ENCODE measurements at regions not wholly inside any gene's neighbourhood (a gene's known extent, or its start where the extent isn't known, plus 50 kb on each side); places are given as distances from the start of the nearest gene placed in this dataset.

GRCh38 chr3:5707794-5708193, 520.3 kb downstream of the EDEM1 start:
- FAIRE-seq (no peak), DNase-seq (ENCODE audit: low read depth in 1 of 2, low spot score in 1 of 2) (no peak), ATAC-seq (no peak)
- 0% methylated on average over 2 of the region's 2 CpGs for WGBS (ENCODE audit: missing lambda C conversion rate)
- Histone ChIP-seq H3K27ac (no peak overlapping the region), H3K4me3 (no peak overlapping the region), H3K9me3 (no peaks in the 10 kb centered on the region), H3K4me2 (no peak overlapping the region), H3K4me1 (no peaks in the 10 kb centered on the region)
- no peak for TF ChIP-seq RARB (CRISPR knock-in tag; IDR thresholded peaks at IDR 0.05)
- no peak for TF ChIP-seq TFCP2L1 (CRISPR knock-in tag; IDR thresholded peaks at IDR 0.05)
- TF ChIP-seq ELK1 (IDR thresholded peaks at IDR 0.05; ENCODE audit: low read depth, low read length) = no peak
- TF ChIP-seq MYC (IDR thresholded peaks at IDR 0.05; ENCODE audit: borderline replicate concordance, low read length) = no peak
- TF ChIP-seq NR3C1 (IDR thresholded peaks at IDR 0.05) = no peak
- no peak for TF ChIP-seq TP53 (CRISPR knock-in tag; IDR thresholded peaks at IDR 0.05)
- TF ChIP-seq POLR2A (IDR thresholded peaks at IDR 0.05; ENCODE audit: low read length) = no peak
- TF ChIP-seq, protein P1, sequence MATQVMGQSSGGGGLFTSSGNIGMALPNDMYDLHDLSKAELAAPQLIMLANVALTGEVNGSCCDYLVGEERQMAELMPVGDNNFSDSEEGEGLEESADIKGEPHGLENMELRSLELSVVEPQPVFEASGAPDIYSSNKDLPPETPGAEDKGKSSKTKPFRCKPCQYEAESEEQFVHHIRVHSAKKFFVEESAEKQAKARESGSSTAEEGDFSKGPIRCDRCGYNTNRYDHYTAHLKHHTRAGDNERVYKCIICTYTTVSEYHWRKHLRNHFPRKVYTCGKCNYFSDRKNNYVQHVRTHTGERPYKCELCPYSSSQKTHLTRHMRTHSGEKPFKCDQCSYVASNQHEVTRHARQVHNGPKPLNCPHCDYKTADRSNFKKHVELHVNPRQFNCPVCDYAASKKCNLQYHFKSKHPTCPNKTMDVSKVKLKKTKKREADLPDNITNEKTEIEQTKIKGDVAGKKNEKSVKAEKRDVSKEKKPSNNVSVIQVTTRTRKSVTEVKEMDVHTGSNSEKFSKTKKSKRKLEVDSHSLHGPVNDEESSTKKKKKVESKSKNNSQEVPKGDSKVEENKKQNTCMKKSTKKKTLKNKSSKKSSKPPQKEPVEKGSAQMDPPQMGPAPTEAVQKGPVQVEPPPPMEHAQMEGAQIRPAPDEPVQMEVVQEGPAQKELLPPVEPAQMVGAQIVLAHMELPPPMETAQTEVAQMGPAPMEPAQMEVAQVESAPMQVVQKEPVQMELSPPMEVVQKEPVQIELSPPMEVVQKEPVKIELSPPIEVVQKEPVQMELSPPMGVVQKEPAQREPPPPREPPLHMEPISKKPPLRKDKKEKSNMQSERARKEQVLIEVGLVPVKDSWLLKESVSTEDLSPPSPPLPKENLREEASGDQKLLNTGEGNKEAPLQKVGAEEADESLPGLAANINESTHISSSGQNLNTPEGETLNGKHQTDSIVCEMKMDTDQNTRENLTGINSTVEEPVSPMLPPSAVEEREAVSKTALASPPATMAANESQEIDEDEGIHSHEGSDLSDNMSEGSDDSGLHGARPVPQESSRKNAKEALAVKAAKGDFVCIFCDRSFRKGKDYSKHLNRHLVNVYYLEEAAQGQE (IDR thresholded peaks at IDR 0.05) = no peak
- TF ChIP-seq MAFK (IDR thresholded peaks at IDR 0.05; ENCODE audit: partially characterized antibody) = no peak
- no peak for TF ChIP-seq GATA3 (IDR thresholded peaks at IDR 0.05; ENCODE audit: borderline replicate concordance)
- TF ChIP-seq MAZ (IDR thresholded peaks at IDR 0.05; ENCODE audit: borderline replicate concordance, low read depth, low read length) = no peak
- TF ChIP-seq POLR2AphosphoS2 (conservative IDR thresholded peaks at IDR 0.05; ENCODE audit: low read length) = no peak
- TF ChIP-seq ZSCAN20 (CRISPR knock-in tag; IDR thresholded peaks at IDR 0.05) = no peak
- CTCF ChIA-PET = no interaction called here
- POLR2A ChIA-PET = no interaction called here

GRCh38 chr3:5709714-5710113, 522.2 kb downstream of the EDEM1 start:
- no peak for DNase-seq (ENCODE audit: low read depth in 1 of 2, low spot score in 1 of 2)
- no peak for FAIRE-seq
- no peak overlapping the region for H3K4me2 ChIP-seq
- ChIA-PET CTCF (no interaction called here), POLR2A (no interaction called here)
- H3K4me1 ChIP-seq = no peaks in the 10 kb centered on the region
- WGBS (ENCODE audit: missing lambda C conversion rate) = 44% methylated on average over 2 of the region's 2 CpGs
- ATAC-seq = no peak
- no peaks in the 10 kb centered on the region for H3K9me3 ChIP-seq
- H3K4me3 ChIP-seq = no peak overlapping the region
- no peak overlapping the region for H3K27ac ChIP-seq
- TF ChIP-seq GATA3 (IDR thresholded peaks at IDR 0.05; ENCODE audit: borderline replicate concordance) (no peak), NR3C1 (IDR thresholded peaks at IDR 0.05) (no peak), MAX (IDR thresholded peaks at IDR 0.05) (no peak), POLR2A (IDR thresholded peaks at IDR 0.05; ENCODE audit: low read length) (no peak), CBX2 (IDR thresholded peaks at IDR 0.05; ENCODE audit: borderline replicate concordance, low read depth) (no peak), ELK1 (IDR thresholded peaks at IDR 0.05; ENCODE audit: low read depth, low read length) (no peak)

DNA sequence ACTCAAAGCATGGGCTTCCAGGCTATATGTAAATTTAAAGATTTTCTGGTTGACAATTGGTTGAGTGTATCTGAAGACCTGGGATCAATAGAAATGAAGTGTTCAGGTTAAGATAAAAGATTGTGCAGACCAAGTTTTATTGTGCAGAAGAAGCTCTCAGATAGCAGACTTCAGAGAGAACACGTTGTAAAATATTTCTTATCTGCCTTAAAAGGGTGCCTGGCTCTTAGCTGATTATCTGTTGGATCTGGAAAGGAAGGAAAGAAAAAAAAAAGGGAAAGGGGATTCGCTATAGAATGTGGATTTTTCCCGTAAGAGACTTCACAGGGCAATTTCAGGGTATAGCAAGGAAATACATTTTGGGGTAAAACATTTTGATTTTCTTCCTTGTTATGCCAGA, 523.2 kb downstream of the EDEM1 start:
- Histone ChIP-seq H3K9me3 (no peaks in the 10 kb centered on the region), H3K4me2 (no peak overlapping the region), H3K4me3 (no peak overlapping the region), H3K27ac (no peak overlapping the region), H3K4me1 (no peaks in the 10 kb centered on the region)
- CTCF ChIA-PET = no interaction called here
- DNase-seq (ENCODE audit: low read depth in 1 of 2, low spot score in 1 of 2) = no peak
- POLR2A ChIA-PET = no interaction called here
- ATAC-seq = no peak
- no peak for TF ChIP-seq JUN (IDR thresholded peaks at IDR 0.05)
- no peak for TF ChIP-seq CHD2 (IDR thresholded peaks at IDR 0.05; ENCODE audit: low read length, partially characterized antibody)
- TF ChIP-seq ZC3H11A (IDR thresholded peaks at IDR 0.05) = no peak
- no peak for TF ChIP-seq FOSB (CRISPR knock-in tag; IDR thresholded peaks at IDR 0.05)
- no peak for TF ChIP-seq RARB (CRISPR knock-in tag; IDR thresholded peaks at IDR 0.05)
- TF ChIP-seq CBX8 (IDR thresholded peaks at IDR 0.05) = no peak
- no peak for TF ChIP-seq HOXA7 (CRISPR knock-in tag; IDR thresholded peaks at IDR 0.05)
- TF ChIP-seq EHMT2 (IDR thresholded peaks at IDR 0.05; ENCODE audit: low read depth) = no peak
- no peak for TF ChIP-seq ZFP36 (IDR thresholded peaks at IDR 0.05; ENCODE audit: borderline replicate concordance, partially characterized antibody)
- no peak for TF ChIP-seq PBX3 (IDR thresholded peaks at IDR 0.05)
- 0% methylated on average over 3 of the region's 3 CpGs for WGBS (ENCODE audit: missing lambda C conversion rate)
- no peak for FAIRE-seq

Measured in A549 (cell line).